H1 (cell line): ENCODE measurements at regions not wholly inside any gene's neighbourhood (a gene's known extent, or its start where the extent isn't known, plus 50 kb on each side); places are given as distances from the start of the nearest gene placed in this dataset.

ENCODE experiments used
- CEBPB ChIP-seq: IDR thresholded peaks from 2 replicates; pipeline ENCODE4 v1.6.1; 2012; ENCODE audit warnings: low read depth, low read length
- FOSL1 ChIP-seq: IDR thresholded peaks from 2 replicates; pipeline ENCODE4 v1.6.1; 2011; ENCODE audit warnings: mild to moderate bottlenecking, low read depth, low read length, moderate library complexity; ENCODE audit not compliant: insufficient read depth
- POLR2AphosphoS5 ChIP-seq: IDR thresholded peaks from 2 replicates; pipeline ENCODE4 v1.6.1; 2011; ENCODE audit warnings: low read depth, low read length

GRCh38 chr11:21704539-21704938 lies 488.3 kb upstream of the ANO5 start (continued):
- TF ChIP-seq CEBPB (no peak), POLR2AphosphoS5 (no peak), FOSL1 (no peak)
